ENCODE measurements at regions not wholly inside any gene's neighbourhood (a gene's known extent, or its start where the extent isn't known, plus 50 kb on each side); places are given as distances from the start of the nearest gene placed in this dataset.
"Not testable (repeated sequence)": the region's sequence is repeated elsewhere in the genome, so short reads cannot be mapped to it uniquely, and the experiment has no call there.

GRCh38 chr7:81110673-81111072 is 191.8 kb upstream of the SEMA3C start:
- no peak for DNase-seq

- DNase-seq, result no peak
Measured at GRCh38 chr7:81098213-81098612, 179.4 kb upstream of the SEMA3C start.

- no peak for DNase-seq
Measured at GRCh38 chr7:81094952-81095351, 176.1 kb upstream of the SEMA3C start.

- DNase-seq, result no peak
Measured at GRCh38 chr7:81081616-81082015, 162.8 kb upstream of the SEMA3C start.

GRCh38 chr7:81080553-81080952 is 161.7 kb upstream of the SEMA3C start:
- DNase-seq, result no peak

GRCh38 chr7:81079746-81080145 is 160.9 kb upstream of the SEMA3C start:
- DNase-seq, result no peak

- DNase-seq, result no peak
Measured at GRCh38 chr7:81075150-81075549, 156.3 kb upstream of the SEMA3C start.

GRCh38 chr7:81074406-81074805 is 155.6 kb upstream of the SEMA3C start:
- DNase-seq, result no peak

GRCh38 chr7:81073931-81074251 is 155.0 kb upstream of the SEMA3C start:
- DNase-seq, result no peak

- no peak for DNase-seq
Measured at GRCh38 chr7:81070956-81071355, 152.1 kb upstream of the SEMA3C start.

GRCh38 chr7:81066797-81067196 is 147.9 kb upstream of the SEMA3C start:
- no peak for DNase-seq

- no peak for DNase-seq
Measured at GRCh38 chr7:81064426-81064825, 145.6 kb upstream of the SEMA3C start.

- no peak for DNase-seq
Measured at GRCh38 chr7:81062755-81063154, 143.9 kb upstream of the SEMA3C start.

- DNase-seq, result not testable (repeated sequence)
Measured at GRCh38 chr7:81057469-81057868, 138.6 kb upstream of the SEMA3C start.

- DNase-seq, result no peak
Measured at GRCh38 chr7:81053623-81054022, 134.8 kb upstream of the SEMA3C start.

GRCh38 chr7:81051811-81052413 is 133.1 kb upstream of the SEMA3C start:
- DNase-seq, result no peak

- no peak for DNase-seq
Measured at GRCh38 chr7:81045491-81046030, 126.7 kb upstream of the SEMA3C start.

- DNase-seq, result not testable (repeated sequence)
Measured at GRCh38 chr7:81042646-81043045, 123.8 kb upstream of the SEMA3C start.

GRCh38 chr7:81040496-81040895 is 121.6 kb upstream of the SEMA3C start:
- DNase-seq, result no peak

- DNase-seq, result no peak
Measured at GRCh38 chr7:81036871-81037270, 118.0 kb upstream of the SEMA3C start.

- no peak for DNase-seq
Measured at GRCh38 chr7:81036057-81036456, 117.2 kb upstream of the SEMA3C start.

- no peak for DNase-seq
Measured at GRCh38 chr7:81031996-81032395, 113.1 kb upstream of the SEMA3C start.

GRCh38 chr7:81031243-81031642 is 112.4 kb upstream of the SEMA3C start:
- no peak for DNase-seq

GRCh38 chr7:81030472-81030871 is 111.6 kb upstream of the SEMA3C start:
- no peak for DNase-seq

- DNase-seq, result no peak
Measured at GRCh38 chr7:81029511-81029910, 110.7 kb upstream of the SEMA3C start.

GRCh38 chr7:81025360-81025759 is 106.5 kb upstream of the SEMA3C start:
- DNase-seq, result no peak

Measured in NCI-H774 (cell line).